ENCODE measurements at regions not wholly inside any gene's neighbourhood (a gene's known extent, or its start where the extent isn't known, plus 50 kb on each side); places are given as distances from the start of the nearest gene placed in this dataset.
"Not testable (repeated sequence)": the region's sequence is repeated elsewhere in the genome, so short reads cannot be mapped to it uniquely, and the experiment has no call there.

- no peak for TF ChIP-seq EZH2 (IDR thresholded peaks at IDR 0.05; ENCODE audit: borderline replicate concordance, low read depth, low read length, severe bottlenecking)
Measured at GRCh38 chr3:94406595-94406994, 343.7 kb downstream of the NSUN3 start.

DNA sequence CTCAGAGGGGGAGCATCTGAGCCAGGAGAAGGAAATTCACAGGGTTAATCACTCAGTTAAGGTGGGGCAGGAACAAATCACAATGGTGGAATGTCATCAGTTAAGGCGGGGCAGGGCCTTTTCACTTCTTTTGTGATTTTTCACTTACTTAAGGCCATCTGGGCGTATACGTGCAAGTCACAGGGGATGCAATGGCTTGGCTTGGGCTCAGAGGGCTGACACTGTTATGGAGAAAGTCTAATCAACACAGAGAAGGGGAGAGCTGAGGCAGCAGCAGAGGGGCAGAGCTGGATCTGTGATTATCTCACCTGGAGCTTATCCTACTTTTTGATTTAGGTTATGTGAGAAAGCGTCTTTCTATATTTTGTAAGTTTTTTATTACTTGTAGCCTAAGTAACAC, 350.1 kb downstream of the NSUN3 start:
- not testable (repeated sequence) for ATAC-seq (ENCODE audit: insufficient read depth, low read depth); H3K4me3 ChIP-seq (ENCODE audit: low read depth in 1 of 2, low read length in 2 of 2); H3K9me3 ChIP-seq (ENCODE audit: insufficient read depth, low read length, severe bottlenecking); H3K4me1 ChIP-seq (ENCODE audit: insufficient read depth, low read length); H3K27ac ChIP-seq (ENCODE audit: low read length); H3K4me2 ChIP-seq (ENCODE audit: insufficient read depth, low read length); H3K79me2 ChIP-seq (ENCODE audit: insufficient read depth, low read length); H3K9ac ChIP-seq (ENCODE audit: low read depth, low read length); H4K20me1 ChIP-seq (ENCODE audit: insufficient read depth, low read length); DNase-seq; H2AFZ ChIP-seq (ENCODE audit: low read depth, low read length); H3K27me3 ChIP-seq (ENCODE audit: insufficient read depth, low read length, poor library complexity); H3K36me3 ChIP-seq (ENCODE audit: insufficient read depth, low read length)

More at GRCh38 chr3:94406595-94406994, 343.7 kb downstream of the NSUN3 start:
- Histone ChIP-seq H3K4me1 (ENCODE audit: insufficient read depth, low read length) (no peaks in the 10 kb centered on the region), H3K27me3 (ENCODE audit: insufficient read depth, low read length, poor library complexity) (no peaks in the 10 kb centered on the region), H3K9ac (ENCODE audit: low read depth, low read length) (no peak overlapping the region), H4K20me1 (ENCODE audit: insufficient read depth, low read length) (no peaks in the 10 kb centered on the region), H3K4me2 (ENCODE audit: insufficient read depth, low read length) (no peak overlapping the region), H2AFZ (ENCODE audit: low read depth, low read length) (no peak overlapping the region), H3K4me3 (ENCODE audit: low read depth in 1 of 2, low read length in 2 of 2) (no peak overlapping the region), H3K36me3 (ENCODE audit: insufficient read depth, low read length) (no peaks in the 10 kb centered on the region), H3K27ac (ENCODE audit: low read length) (no peak overlapping the region), H3K9me3 (ENCODE audit: insufficient read depth, low read length, severe bottlenecking) (no peaks in the 10 kb centered on the region), H3K79me2 (ENCODE audit: insufficient read depth, low read length) (no peaks in the 10 kb centered on the region)
- no peak for DNase-seq
- ATAC-seq (ENCODE audit: insufficient read depth, low read depth) = no peak

- no peak for DNase-seq
- H3K9me3 ChIP-seq (ENCODE audit: insufficient read depth, low read length, severe bottlenecking) = no peaks in the 10 kb centered on the region
- TF ChIP-seq, protein P1, sequence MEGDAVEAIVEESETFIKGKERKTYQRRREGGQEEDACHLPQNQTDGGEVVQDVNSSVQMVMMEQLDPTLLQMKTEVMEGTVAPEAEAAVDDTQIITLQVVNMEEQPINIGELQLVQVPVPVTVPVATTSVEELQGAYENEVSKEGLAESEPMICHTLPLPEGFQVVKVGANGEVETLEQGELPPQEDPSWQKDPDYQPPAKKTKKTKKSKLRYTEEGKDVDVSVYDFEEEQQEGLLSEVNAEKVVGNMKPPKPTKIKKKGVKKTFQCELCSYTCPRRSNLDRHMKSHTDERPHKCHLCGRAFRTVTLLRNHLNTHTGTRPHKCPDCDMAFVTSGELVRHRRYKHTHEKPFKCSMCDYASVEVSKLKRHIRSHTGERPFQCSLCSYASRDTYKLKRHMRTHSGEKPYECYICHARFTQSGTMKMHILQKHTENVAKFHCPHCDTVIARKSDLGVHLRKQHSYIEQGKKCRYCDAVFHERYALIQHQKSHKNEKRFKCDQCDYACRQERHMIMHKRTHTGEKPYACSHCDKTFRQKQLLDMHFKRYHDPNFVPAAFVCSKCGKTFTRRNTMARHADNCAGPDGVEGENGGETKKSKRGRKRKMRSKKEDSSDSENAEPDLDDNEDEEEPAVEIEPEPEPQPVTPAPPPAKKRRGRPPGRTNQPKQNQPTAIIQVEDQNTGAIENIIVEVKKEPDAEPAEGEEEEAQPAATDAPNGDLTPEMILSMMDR (IDR thresholded peaks at IDR 0.05; ENCODE audit: borderline replicate concordance, extremely low read depth, low read length, poor library complexity, severe bottlenecking) = no peak
- TF ChIP-seq EZH2 (IDR thresholded peaks at IDR 0.05; ENCODE audit: borderline replicate concordance, low read depth, low read length, severe bottlenecking) = no peak
- H3K79me2 ChIP-seq (ENCODE audit: insufficient read depth, low read length) = no peaks in the 10 kb centered on the region
- H2AFZ ChIP-seq (ENCODE audit: low read depth, low read length) = no peak overlapping the region
- H3K27me3 ChIP-seq (ENCODE audit: insufficient read depth, low read length, poor library complexity) = no peaks in the 10 kb centered on the region
- no peak overlapping the region for H3K27ac ChIP-seq (ENCODE audit: low read length)
- H3K4me2 ChIP-seq (ENCODE audit: insufficient read depth, low read length) = no peak overlapping the region
- H3K9ac ChIP-seq (ENCODE audit: low read depth, low read length) = no peak overlapping the region
- no peak overlapping the region for H3K4me3 ChIP-seq (ENCODE audit: low read depth in 1 of 2, low read length in 2 of 2)
- no peaks in the 10 kb centered on the region for H3K36me3 ChIP-seq (ENCODE audit: insufficient read depth, low read length)
- H4K20me1 ChIP-seq (ENCODE audit: insufficient read depth, low read length) = no peaks in the 10 kb centered on the region
- ATAC-seq (ENCODE audit: insufficient read depth, low read depth) = no peak
- no peaks in the 10 kb centered on the region for H3K4me1 ChIP-seq (ENCODE audit: insufficient read depth, low read length)
Measured at GRCh38 chr3:94413336-94414108, 350.7 kb downstream of the NSUN3 start.

DNA sequence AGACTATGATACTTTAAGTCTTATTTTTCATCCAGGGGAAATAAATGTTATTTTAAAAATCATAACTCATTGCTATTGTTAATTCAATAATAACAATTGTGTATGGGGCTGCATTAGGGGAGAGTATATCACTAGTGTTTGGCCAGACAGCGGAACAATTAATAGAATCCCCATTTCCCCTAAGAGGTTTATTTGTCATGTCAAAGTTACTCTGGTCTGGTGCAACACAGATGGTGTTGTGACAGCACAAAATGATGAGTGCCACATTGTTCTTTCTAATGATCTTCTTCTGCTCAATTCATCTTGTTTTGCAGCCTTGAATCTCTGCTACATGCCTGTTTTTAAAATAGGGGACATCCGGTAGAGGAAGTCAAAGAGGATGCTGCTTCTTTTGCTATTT, 351.6 kb downstream of the NSUN3 start:
- no peak overlapping the region for H3K27ac ChIP-seq (ENCODE audit: low read length)
- no peak overlapping the region for H2AFZ ChIP-seq (ENCODE audit: low read depth, low read length)
- H3K9me3 ChIP-seq (ENCODE audit: insufficient read depth, low read length, severe bottlenecking) = no peaks in the 10 kb centered on the region
- no peaks in the 10 kb centered on the region for H4K20me1 ChIP-seq (ENCODE audit: insufficient read depth, low read length)
- no peak for TF ChIP-seq EZH2 (IDR thresholded peaks at IDR 0.05; ENCODE audit: borderline replicate concordance, low read depth, low read length, severe bottlenecking)
- TF ChIP-seq, protein P1 (IDR thresholded peaks at IDR 0.05; ENCODE audit: borderline replicate concordance, extremely low read depth, low read length, poor library complexity, severe bottlenecking) = no peak
- H3K9ac ChIP-seq (ENCODE audit: low read depth, low read length) = no peak overlapping the region
- no peaks in the 10 kb centered on the region for H3K79me2 ChIP-seq (ENCODE audit: insufficient read depth, low read length)
- H3K36me3 ChIP-seq (ENCODE audit: insufficient read depth, low read length) = no peaks in the 10 kb centered on the region
- H3K4me1 ChIP-seq (ENCODE audit: insufficient read depth, low read length) = no peaks in the 10 kb centered on the region
- no peaks in the 10 kb centered on the region for H3K27me3 ChIP-seq (ENCODE audit: insufficient read depth, low read length, poor library complexity)
- DNase-seq (no peak), ATAC-seq (ENCODE audit: insufficient read depth, low read depth) (no peak)
- no peak overlapping the region for H3K4me3 ChIP-seq (ENCODE audit: low read depth in 1 of 2, low read length in 2 of 2)
- no peak overlapping the region for H3K4me2 ChIP-seq (ENCODE audit: insufficient read depth, low read length)

Measured in DND-41 (cell line).